ENCODE measurements at regions not wholly inside any gene's neighbourhood (a gene's known extent, or its start where the extent isn't known, plus 50 kb on each side); places are given as distances from the start of the nearest gene placed in this dataset.
"Not testable (repeated sequence)": the region's sequence is repeated elsewhere in the genome, so short reads cannot be mapped to it uniquely, and the experiment has no call there.

DNA sequence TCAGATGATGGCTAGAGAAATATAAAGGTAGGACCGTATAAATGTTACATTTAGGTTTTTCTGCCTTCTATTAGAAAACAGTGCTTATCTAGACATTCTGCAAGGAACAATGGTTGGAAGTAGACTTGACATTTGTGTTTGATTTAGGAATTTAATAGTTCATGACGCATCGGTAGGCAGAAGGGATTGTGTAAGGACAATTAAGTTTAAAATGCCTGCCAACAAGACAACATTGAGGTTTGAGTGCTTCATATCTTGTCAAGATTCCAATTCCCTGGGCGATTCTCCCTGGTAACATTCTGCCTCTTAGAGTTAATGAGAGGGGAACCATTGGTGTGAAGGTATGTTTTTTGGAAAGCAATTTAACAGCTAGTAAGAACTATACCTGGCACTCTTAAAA is 186.8 kb upstream of the RBM19 start:
- H3K27me3 ChIP-seq (replicated peaks; ENCODE audit: insufficient read depth): no peaks in the 10 kb centered on the region
- no peaks in the 10 kb centered on the region for H3K36me3 ChIP-seq
- WGBS: 34% methylated on average over 4 of the region's 4 CpGs
- intact Hi-C loops (cut with DNase I): no loop called here
- peak; percentile 38 for DNase-seq (ENCODE audit: low spot score)
- TF ChIP-seq POLR2AphosphoS5 (IDR thresholded peaks at IDR 0.05) (peak; percentile 78), POLR2A (IDR thresholded peaks at IDR 0.05) (no peak)
- no peak overlapping the region for H3K27ac ChIP-seq
- no peaks in the 10 kb centered on the region for H3K4me1 ChIP-seq (replicated peaks)
- no peaks in the 10 kb centered on the region for H3K9me3 ChIP-seq
- no peak overlapping the region for H3K4me3 ChIP-seq

DNA sequence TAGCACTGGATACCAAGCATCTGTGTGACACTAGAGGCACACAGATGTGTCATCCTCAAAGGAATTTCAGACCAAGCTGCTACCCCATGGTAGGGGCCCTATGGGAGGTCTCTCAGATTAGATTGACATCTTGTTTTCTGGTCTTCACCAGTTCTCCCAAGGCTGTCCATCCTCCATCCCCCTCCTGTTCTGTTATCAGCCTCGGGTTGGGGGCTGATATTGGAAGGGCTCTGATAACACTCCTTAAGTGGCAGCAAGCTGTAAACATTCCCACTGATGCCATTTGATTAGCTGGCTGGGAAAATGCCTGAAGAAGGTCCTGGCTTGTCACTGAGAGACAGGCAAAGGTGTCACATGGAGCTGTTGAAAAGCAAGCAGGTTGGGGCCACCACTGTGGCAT is 185.9 kb upstream of the RBM19 start:
- no peaks in the 10 kb centered on the region for H3K27me3 ChIP-seq (replicated peaks; ENCODE audit: insufficient read depth)
- intact Hi-C loops (cut with DNase I): no loop called here
- H3K9me3 ChIP-seq: no peaks in the 10 kb centered on the region
- WGBS: 0% methylated on average over 1 of the region's 1 CpG
- H3K27ac ChIP-seq: no peak overlapping the region
- H3K36me3 ChIP-seq: no peaks in the 10 kb centered on the region
- no peaks in the 10 kb centered on the region for H3K4me1 ChIP-seq (replicated peaks)
- no peak overlapping the region for H3K4me3 ChIP-seq
- no peak for TF ChIP-seq POLR2A (IDR thresholded peaks at IDR 0.05)
- no peak for TF ChIP-seq POLR2AphosphoS5 (IDR thresholded peaks at IDR 0.05)
- TF ChIP-seq, protein P1, sequence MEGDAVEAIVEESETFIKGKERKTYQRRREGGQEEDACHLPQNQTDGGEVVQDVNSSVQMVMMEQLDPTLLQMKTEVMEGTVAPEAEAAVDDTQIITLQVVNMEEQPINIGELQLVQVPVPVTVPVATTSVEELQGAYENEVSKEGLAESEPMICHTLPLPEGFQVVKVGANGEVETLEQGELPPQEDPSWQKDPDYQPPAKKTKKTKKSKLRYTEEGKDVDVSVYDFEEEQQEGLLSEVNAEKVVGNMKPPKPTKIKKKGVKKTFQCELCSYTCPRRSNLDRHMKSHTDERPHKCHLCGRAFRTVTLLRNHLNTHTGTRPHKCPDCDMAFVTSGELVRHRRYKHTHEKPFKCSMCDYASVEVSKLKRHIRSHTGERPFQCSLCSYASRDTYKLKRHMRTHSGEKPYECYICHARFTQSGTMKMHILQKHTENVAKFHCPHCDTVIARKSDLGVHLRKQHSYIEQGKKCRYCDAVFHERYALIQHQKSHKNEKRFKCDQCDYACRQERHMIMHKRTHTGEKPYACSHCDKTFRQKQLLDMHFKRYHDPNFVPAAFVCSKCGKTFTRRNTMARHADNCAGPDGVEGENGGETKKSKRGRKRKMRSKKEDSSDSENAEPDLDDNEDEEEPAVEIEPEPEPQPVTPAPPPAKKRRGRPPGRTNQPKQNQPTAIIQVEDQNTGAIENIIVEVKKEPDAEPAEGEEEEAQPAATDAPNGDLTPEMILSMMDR (IDR thresholded peaks at IDR 0.05): no peak
- no peak for DNase-seq (ENCODE audit: low spot score)

DNA sequence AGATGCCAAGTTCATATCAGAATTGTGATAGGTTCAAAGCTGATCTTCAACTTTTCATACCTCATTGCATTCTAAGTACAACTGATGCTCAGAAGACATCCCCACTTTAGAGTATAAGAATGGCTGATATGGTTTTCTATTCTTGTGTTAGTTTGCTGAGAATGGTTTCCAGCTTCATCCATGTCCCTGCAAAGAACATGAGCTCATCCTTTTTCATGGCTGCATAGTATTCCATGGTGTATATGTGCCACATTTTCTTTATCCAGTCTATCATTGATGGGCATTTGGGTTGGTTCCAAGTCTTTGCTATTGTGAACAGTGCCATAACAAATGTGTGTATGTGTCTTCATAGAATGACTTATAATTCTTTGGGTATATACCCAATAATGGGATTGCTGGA is 184.5 kb upstream of the RBM19 start:
- H3K4me1 ChIP-seq (replicated peaks); H3K4me3 ChIP-seq; H3K9me3 ChIP-seq; intact Hi-C loops (cut with DNase I); H3K27me3 ChIP-seq (replicated peaks; ENCODE audit: insufficient read depth); H3K27ac ChIP-seq; H3K36me3 ChIP-seq; DNase-seq (ENCODE audit: low spot score): not testable (repeated sequence)

DNA sequence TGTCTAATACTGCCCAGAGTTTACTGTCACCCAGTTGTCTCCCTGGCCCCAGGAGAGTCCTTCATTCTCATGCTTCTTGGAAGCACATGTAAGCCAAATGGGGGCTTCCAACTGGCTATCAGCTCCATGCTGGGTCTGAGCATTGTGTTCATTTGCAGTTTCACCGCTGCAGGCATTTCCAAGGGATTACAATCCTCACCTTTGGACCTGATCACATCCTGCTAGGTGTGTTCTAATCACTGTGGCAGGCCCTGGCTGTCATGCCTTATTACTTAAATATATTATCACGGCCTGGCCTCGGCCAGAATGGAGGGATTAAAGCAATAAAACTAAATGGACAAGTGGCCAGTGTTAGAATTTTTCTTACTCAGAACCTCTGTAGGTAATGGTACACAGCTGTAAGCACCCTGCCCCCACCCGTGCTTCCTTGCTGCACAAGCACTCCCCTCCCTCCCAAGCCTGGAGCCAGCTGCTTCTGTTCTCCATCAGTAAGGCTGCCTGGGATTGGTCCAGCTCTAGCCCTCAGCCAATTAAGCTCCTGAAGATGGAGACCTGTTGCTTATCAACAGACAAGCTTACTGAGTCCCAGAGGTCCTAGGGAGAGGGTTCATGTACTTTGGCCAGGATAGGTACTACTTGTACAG is 175.9 kb upstream of the RBM19 start:
- TF ChIP-seq POLR2A (IDR thresholded peaks at IDR 0.05) (no peak), POLR2AphosphoS5 (IDR thresholded peaks at IDR 0.05) (no peak)
- TF ChIP-seq, protein P1 (IDR thresholded peaks at IDR 0.05): no peak
- no peaks in the 10 kb centered on the region for H3K36me3 ChIP-seq
- no peaks in the 10 kb centered on the region for H3K4me1 ChIP-seq (replicated peaks)
- 74% methylated on average over 4 of the region's 4 CpGs for WGBS
- H3K27me3 ChIP-seq (replicated peaks; ENCODE audit: insufficient read depth): peaks cover 2% of the 10 kb centered on the region
- H3K9me3 ChIP-seq: no peaks in the 10 kb centered on the region
- H3K27ac ChIP-seq: no peak overlapping the region
- no peak overlapping the region for H3K4me3 ChIP-seq
- intact Hi-C loops (cut with DNase I): no loop called here
- no peak for DNase-seq (ENCODE audit: low spot score)

DNA sequence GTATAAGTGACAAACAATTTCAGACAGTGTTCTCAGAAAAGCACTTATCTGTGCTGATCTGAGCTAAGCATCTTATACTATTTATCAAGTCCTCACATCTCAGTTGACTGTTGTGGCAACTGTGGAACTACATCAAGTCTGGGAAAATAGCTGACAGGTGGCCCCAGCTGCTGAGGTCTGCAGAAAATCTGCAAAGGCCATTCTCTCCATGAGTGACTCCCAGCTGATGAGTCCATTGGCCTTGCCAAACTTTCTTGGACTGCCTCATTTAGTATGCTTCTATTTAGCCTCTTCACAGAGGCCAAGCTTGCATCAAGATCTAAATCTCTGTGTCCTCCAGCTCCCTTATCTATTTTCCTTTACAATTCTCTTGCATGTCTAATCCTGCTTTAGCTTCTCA is 174.5 kb upstream of the RBM19 start:
- Histone ChIP-seq H3K27ac (no peak overlapping the region), H3K36me3 (no peaks in the 10 kb centered on the region), H3K4me1 (replicated peaks) (no peaks in the 10 kb centered on the region), H3K27me3 (replicated peaks; ENCODE audit: insufficient read depth) (peaks cover 2% of the 10 kb centered on the region), H3K9me3 (no peaks in the 10 kb centered on the region), H3K4me3 (no peak overlapping the region)
- TF ChIP-seq POLR2A (IDR thresholded peaks at IDR 0.05) (no peak), POLR2AphosphoS5 (IDR thresholded peaks at IDR 0.05) (no peak)
- TF ChIP-seq, protein P1 (IDR thresholded peaks at IDR 0.05): no peak
- no peak for DNase-seq (ENCODE audit: low spot score)
- intact Hi-C loops (cut with DNase I): no loop called here

DNA sequence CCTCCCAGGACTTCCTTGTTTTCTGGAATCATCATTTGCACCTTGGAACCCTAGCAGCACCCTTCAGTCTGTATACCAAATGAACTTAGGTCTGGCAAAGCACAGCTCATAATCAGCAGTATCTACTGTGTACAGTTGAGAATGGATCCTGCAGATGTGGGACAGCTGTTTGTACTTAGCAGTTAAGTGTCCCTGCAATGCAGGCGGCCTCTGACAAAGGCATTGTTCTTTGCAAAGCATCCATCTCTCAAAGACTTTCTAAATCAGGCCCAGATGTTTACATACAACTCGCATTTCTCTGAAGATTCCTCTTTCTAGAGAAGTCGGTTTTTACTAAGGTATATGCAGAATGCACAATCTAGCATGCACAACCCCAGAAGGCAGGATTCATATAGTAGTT is 170.5 kb upstream of the RBM19 start:
- H3K36me3 ChIP-seq: no peaks in the 10 kb centered on the region
- DNase-seq (ENCODE audit: low spot score): no peak
- no peak for TF ChIP-seq POLR2A (IDR thresholded peaks at IDR 0.05)
- TF ChIP-seq, protein P1 (IDR thresholded peaks at IDR 0.05): no peak
- TF ChIP-seq POLR2AphosphoS5 (IDR thresholded peaks at IDR 0.05): no peak
- no peaks in the 10 kb centered on the region for H3K27me3 ChIP-seq (replicated peaks; ENCODE audit: insufficient read depth)
- 57% methylated on average over 3 of the region's 3 CpGs for WGBS
- H3K4me1 ChIP-seq (replicated peaks): no peaks in the 10 kb centered on the region
- no peak overlapping the region for H3K27ac ChIP-seq
- no peaks in the 10 kb centered on the region for H3K9me3 ChIP-seq
- intact Hi-C loops (cut with DNase I): no loop called here
- no peak overlapping the region for H3K4me3 ChIP-seq

Measured in prostate gland (tissue), 2 donors.